Kidney (tissue), 13 donors: ENCODE measurements at regions not wholly inside any gene's neighbourhood (a gene's known extent, or its start where the extent isn't known, plus 50 kb on each side); places are given as distances from the start of the nearest gene placed in this dataset.

ENCODE experiments used
- DNase-seq, 5 donors: peaks; one replicate each; pipeline ENCODE4 v3.0.0-alpha.2; 2013 to 2020
- FAIRE-seq: peaks from 2 replicates; lab custom pipeline; 2012; peaks lifted over from hg19 to GRCh38; lab: Jason Lieb, UNC
- H3K27ac ChIP-seq, 2 donors: one replicate each; pipeline ENCODE4 v1.7.0; 2013; ENCODE audit warnings: low read depth in 2 of 2, low read length in 2 of 2, inconsistent platforms in 1 of 2
- H3K27me3 ChIP-seq: one replicate; pipeline ENCODE4 v1.7.1; 2013; ENCODE audit warnings: low read length, inconsistent platforms; ENCODE audit not compliant: control insufficient read depth, insufficient read depth
- H3K36me3 ChIP-seq, 3 donors: one replicate each; pipeline versions ENCODE4 v1.7.0 to v1.7.1; 2013; ENCODE audit warnings: low read length in 3 of 3, control low read depth in 1 of 3, inconsistent platforms in 1 of 3; ENCODE audit not compliant: insufficient read depth in 3 of 3, control insufficient read depth in 2 of 3
- H3K4me1 ChIP-seq, 3 donors: one replicate each; pipeline versions ENCODE4 v1.7.0 to v1.7.1; 2013; ENCODE audit warnings: low read length in 3 of 3, inconsistent platforms in 1 of 3, low read depth in 1 of 3; ENCODE audit not compliant: control insufficient read depth in 2 of 3, insufficient read depth in 2 of 3
- H3K4me3 ChIP-seq, 3 donors: one replicate each; pipeline versions ENCODE4 v1.7.0 to v1.8.1; 2013; ENCODE audit warnings: low read length in 3 of 3, control low read depth in 1 of 3, inconsistent platforms in 1 of 3
- H3K9ac ChIP-seq, 3 donors: one replicate each; pipeline versions ENCODE4 v1.7.0 to v1.7.1; 2013; ENCODE audit warnings: low read length in 3 of 3, control low read depth in 1 of 3, inconsistent platforms in 1 of 3
- H3K9me3 ChIP-seq, 3 donors: one replicate each; pipeline versions ENCODE4 v1.7.0 to v1.7.1; 2013; ENCODE audit warnings: low read length in 3 of 3, control low read depth in 1 of 3, inconsistent platforms in 1 of 3; ENCODE audit not compliant: control insufficient read depth in 2 of 3, insufficient read depth in 1 of 3
- CTCF ChIP-seq: IDR thresholded peaks from 3 replicates; pipeline ENCODE4 v1.5.1; 2012; ENCODE audit warnings: mild to moderate bottlenecking, moderate library complexity, borderline replicate concordance; ENCODE audit not compliant: insufficient read depth; ENCODE audit errors: extremely low read depth
- intact Hi-C: fragments of 100-400 bp; cut with DNase I; formaldehyde crosslinking; loops from one replicate; pipeline ENCODE4 v1.11.1; 2022
- donor health status: control.
- donor health status: control.
- donor health status: control.
- donor health status: control.
- donor health status: control.
- donor health status: DM: yes; HTN: yes; CAD: no.
- donor health status: Normal renal cell carcinoma (clear cell type).

- no peaks in the 10 kb centered on the region for H3K4me1 ChIP-seq
- H3K27me3 ChIP-seq, result no peaks in the 10 kb centered on the region
- TF ChIP-seq CTCF, result no peak
- no peaks in the 10 kb centered on the region for H3K36me3 ChIP-seq
- no peak overlapping the region for H3K27ac ChIP-seq
- intact Hi-C loops, result no loop called here
- no peaks in the 10 kb centered on the region for H3K9me3 ChIP-seq
- H3K9ac ChIP-seq, result no peak overlapping the region
- DNase-seq (peak in 4 of 5 donors; percentile 33 to 76 (median 62)), FAIRE-seq (peak; percentile 39)
- H3K4me3 ChIP-seq, result no peak overlapping the region
Observed at GRCh38 chr5:86861512-86861911, 243.8 kb downstream of the COX7C start.

GRCh38 chr5:86862093-86862492, 244.4 kb downstream of the COX7C start:
- H3K9me3 ChIP-seq, result no peaks in the 10 kb centered on the region
- H3K9ac ChIP-seq, result no peak overlapping the region
- H3K36me3 ChIP-seq, result no peaks in the 10 kb centered on the region
- H3K4me3 ChIP-seq, result no peak overlapping the region
- no peaks in the 10 kb centered on the region for H3K27me3 ChIP-seq
- H3K4me1 ChIP-seq, result no peaks in the 10 kb centered on the region
- DNase-seq (no peak), FAIRE-seq (no peak)
- H3K27ac ChIP-seq, result no peak overlapping the region
- no peak for TF ChIP-seq CTCF
- intact Hi-C loops, result no loop called here

- H3K27me3 ChIP-seq, result no peaks in the 10 kb centered on the region
Observed at GRCh38 chr5:86864051-86864450, 246.3 kb downstream of the COX7C start.

More at GRCh38 chr5:86864051-86864450, 246.3 kb downstream of the COX7C start:
- H3K4me1 ChIP-seq, result no peaks in the 10 kb centered on the region
- H3K9ac ChIP-seq, result no peak overlapping the region
- H3K36me3 ChIP-seq, result no peaks in the 10 kb centered on the region
- TF ChIP-seq CTCF, result no peak
- no peak overlapping the region for H3K27ac ChIP-seq
- no peak overlapping the region for H3K4me3 ChIP-seq
- no peak for DNase-seq
- H3K9me3 ChIP-seq, result no peaks in the 10 kb centered on the region
- intact Hi-C loops, result no loop called here
- no peak for FAIRE-seq
